ENCODE measurements at regions not wholly inside any gene's neighbourhood (a gene's known extent, or its start where the extent isn't known, plus 50 kb on each side); places are given as distances from the start of the nearest gene placed in this dataset.

- Histone ChIP-seq H3K27me3 (ENCODE audit: low read depth) (no peaks in the 10 kb centered on the region), H3K36me3 (no peaks in the 10 kb centered on the region), H3K4me1 (no peaks in the 10 kb centered on the region), H3K4me3 (no peak overlapping the region), H3K27ac (no peak overlapping the region), H3K9me3 (peaks cover 4% of the 10 kb centered on the region)
- intact Hi-C loops (cut with DNase I), result no loop called here
- TF ChIP-seq CTCF (IDR thresholded peaks at IDR 0.05), result no peak
- DNase-seq (no peak), ATAC-seq (no peak)
Measured at GRCh38 chr9:108691614-108692013, 164.2 kb downstream of the ACTL7B start.

GRCh38 chr9:108688676-108689075, 167.1 kb downstream of the ACTL7B start:
- DNase-seq (no peak), ATAC-seq (no peak)
- intact Hi-C loops (cut with DNase I), result no loop called here
- Histone ChIP-seq H3K36me3 (no peaks in the 10 kb centered on the region), H3K27ac (no peak overlapping the region), H3K4me3 (no peak overlapping the region), H3K9me3 (peaks cover 5% of the 10 kb centered on the region), H3K27me3 (ENCODE audit: low read depth) (peaks cover 5% of the 10 kb centered on the region), H3K4me1 (no peaks in the 10 kb centered on the region)
- no peak for TF ChIP-seq CTCF (IDR thresholded peaks at IDR 0.05)

- no peak for TF ChIP-seq CTCF (IDR thresholded peaks at IDR 0.05)
- intact Hi-C loops (cut with DNase I), result no loop called here
- DNase-seq (no peak), ATAC-seq (no peak)
- Histone ChIP-seq H3K36me3 (no peaks in the 10 kb centered on the region), H3K9me3 (peaks cover 5% of the 10 kb centered on the region), H3K4me3 (no peak overlapping the region), H3K27me3 (ENCODE audit: low read depth) (peaks cover 5% of the 10 kb centered on the region), H3K27ac (no peak overlapping the region), H3K4me1 (no peaks in the 10 kb centered on the region)
Measured at GRCh38 chr9:108688051-108688450, 167.7 kb downstream of the ACTL7B start.

DNA sequence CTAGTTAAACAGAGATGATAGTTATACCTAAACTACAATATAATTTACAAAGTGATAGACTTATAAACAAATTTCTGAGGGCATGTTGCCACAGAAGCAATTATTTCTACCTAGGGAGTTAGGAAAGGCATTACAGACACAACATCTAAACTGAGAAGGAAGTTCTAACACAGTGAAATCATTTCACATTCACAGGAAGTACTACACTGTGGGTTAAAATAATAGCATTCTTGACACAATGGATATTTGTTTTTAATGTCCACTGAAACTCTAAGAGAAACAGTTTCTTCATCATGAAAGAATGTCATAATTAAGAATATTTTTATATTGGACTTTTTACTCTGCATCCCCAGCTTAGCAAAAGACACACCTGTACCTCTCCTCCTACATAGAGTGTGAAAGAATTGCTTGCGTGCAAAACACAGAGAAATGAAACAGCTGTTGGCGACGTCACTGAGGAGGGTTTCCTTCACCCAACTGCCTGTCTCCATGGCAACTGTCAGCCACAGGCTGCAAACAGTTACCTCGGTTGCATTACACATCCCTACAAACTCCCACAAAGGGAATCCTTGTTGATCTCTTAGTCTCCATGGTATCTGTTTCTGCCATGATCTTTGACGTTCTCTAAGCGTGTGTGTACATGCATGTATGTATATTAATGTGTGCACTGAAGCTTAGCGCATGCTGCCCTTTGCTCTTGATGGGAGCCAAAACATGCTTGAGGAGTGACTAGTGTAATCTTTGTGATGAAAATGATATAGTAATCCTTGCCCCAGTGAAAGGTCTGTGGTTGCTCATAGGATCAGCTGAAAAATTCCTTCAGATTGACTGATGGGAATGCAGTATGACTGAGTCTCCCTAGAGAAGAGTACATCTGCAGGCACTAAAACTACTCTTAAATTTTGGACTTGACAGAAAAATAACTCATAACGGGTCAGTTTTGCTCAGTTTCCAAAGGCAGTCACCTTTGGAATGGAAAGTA, 168.5 kb downstream of the ACTL7B start:
- ATAC-seq, result no peak

More for the DNA sequence above, 168.5 kb downstream of the ACTL7B start:
- Histone ChIP-seq H3K9me3 (peaks cover 5% of the 10 kb centered on the region), H3K27me3 (ENCODE audit: low read depth) (peaks cover 5% of the 10 kb centered on the region), H3K4me1 (no peaks in the 10 kb centered on the region), H3K4me3 (no peak overlapping the region), H3K36me3 (no peaks in the 10 kb centered on the region), H3K27ac (no peak overlapping the region)
- TF ChIP-seq CTCF (IDR thresholded peaks at IDR 0.05), result no peak
- intact Hi-C loops (cut with DNase I), result no loop called here
- no peak for DNase-seq

Measured in lower lobe of right lung (tissue), 2 donors.